ENCODE measurements at regions not wholly inside any gene's neighbourhood (a gene's known extent, or its start where the extent isn't known, plus 50 kb on each side); places are given as distances from the start of the nearest gene placed in this dataset.
"Not testable (repeated sequence)": the region's sequence is repeated elsewhere in the genome, so short reads cannot be mapped to it uniquely, and the experiment has no call there.

- Mint-ChIP-seq H3K4me1 (ENCODE audit: low read depth in 2 of 2) (no peaks in the 10 kb centered on the region), H3K9me3 (peaks cover 15% of the 10 kb centered on the region), H3K27ac (no peak overlapping the region), H3K27me3 (no peaks in the 10 kb centered on the region), H3K4me3 (no peak overlapping the region), H3K36me3 (peaks cover 5% of the 10 kb centered on the region)
- ATAC-seq = no peak
- DNase-seq (ENCODE audit: low spot score) = no peak
These were observed 130.3 kb upstream of the LRRTM4 start for GRCh38 chr2:77652499-77652898.

GRCh38 chr2:77664491-77664890 lies 142.3 kb upstream of the LRRTM4 start:
- Mint-ChIP-seq H3K27ac (no peak overlapping the region), H3K27me3 (no peaks in the 10 kb centered on the region), H3K4me1 (ENCODE audit: low read depth in 2 of 2) (no peaks in the 10 kb centered on the region), H3K9me3 (peaks cover 7% of the 10 kb centered on the region), H3K36me3 (no peaks in the 10 kb centered on the region), H3K4me3 (no peak overlapping the region)
- DNase-seq (ENCODE audit: low spot score) = no peak
- no peak for ATAC-seq

GRCh38 chr2:77666251-77666980 lies 144.2 kb upstream of the LRRTM4 start:
- no peaks in the 10 kb centered on the region for H3K27me3 Mint-ChIP-seq
- H3K4me1 Mint-ChIP-seq (ENCODE audit: low read depth in 2 of 2) = no peaks in the 10 kb centered on the region
- ATAC-seq (no peak), DNase-seq (ENCODE audit: low spot score) (no peak)
- H3K9me3 Mint-ChIP-seq = peaks cover 4% of the 10 kb centered on the region
- no peak overlapping the region for H3K4me3 Mint-ChIP-seq
- H3K36me3 Mint-ChIP-seq = no peaks in the 10 kb centered on the region
- H3K27ac Mint-ChIP-seq = no peak overlapping the region

GRCh38 chr2:77684543-77685319 lies 162.6 kb upstream of the LRRTM4 start:
- H3K4me3 Mint-ChIP-seq; H3K36me3 Mint-ChIP-seq; H3K9me3 Mint-ChIP-seq; DNase-seq (ENCODE audit: low spot score); H3K4me1 Mint-ChIP-seq (ENCODE audit: low read depth in 2 of 2); H3K27me3 Mint-ChIP-seq; ATAC-seq; H3K27ac Mint-ChIP-seq: not testable (repeated sequence)

- no peaks in the 10 kb centered on the region for H3K4me1 Mint-ChIP-seq (ENCODE audit: low read depth in 2 of 2)
- H3K4me3 Mint-ChIP-seq = no peak overlapping the region
- ATAC-seq (no peak), DNase-seq (ENCODE audit: low spot score) (no peak)
- no peaks in the 10 kb centered on the region for H3K27me3 Mint-ChIP-seq
- H3K36me3 Mint-ChIP-seq = no peaks in the 10 kb centered on the region
- no peak overlapping the region for H3K27ac Mint-ChIP-seq
- peaks cover 3% of the 10 kb centered on the region for H3K9me3 Mint-ChIP-seq
These were observed 190.4 kb upstream of the LRRTM4 start for GRCh38 chr2:77712601-77713000.

GRCh38 chr2:77713412-77713811 lies 191.2 kb upstream of the LRRTM4 start:
- Mint-ChIP-seq H3K4me1 (ENCODE audit: low read depth in 2 of 2) (no peaks in the 10 kb centered on the region), H3K4me3 (no peak overlapping the region), H3K27ac (no peak overlapping the region), H3K36me3 (no peaks in the 10 kb centered on the region), H3K27me3 (no peaks in the 10 kb centered on the region), H3K9me3 (peaks cover 3% of the 10 kb centered on the region)
- DNase-seq (ENCODE audit: low spot score) (no peak), ATAC-seq (no peak)

GRCh38 chr2:77720115-77720514 lies 197.9 kb upstream of the LRRTM4 start:
- H3K27me3 Mint-ChIP-seq = no peaks in the 10 kb centered on the region
- H3K27ac Mint-ChIP-seq = no peak overlapping the region

GRCh38 chr2:77721593-77721992 lies 199.4 kb upstream of the LRRTM4 start:
- no peak for DNase-seq (ENCODE audit: low spot score)
- Mint-ChIP-seq H3K4me1 (ENCODE audit: low read depth in 2 of 2) (no peaks in the 10 kb centered on the region), H3K4me3 (no peak overlapping the region), H3K36me3 (no peaks in the 10 kb centered on the region), H3K27me3 (no peaks in the 10 kb centered on the region), H3K9me3 (peaks cover 3% of the 10 kb centered on the region), H3K27ac (no peak overlapping the region)
- ATAC-seq = no peak

More at GRCh38 chr2:77720115-77720514, 197.9 kb upstream of the LRRTM4 start:
- no peak for DNase-seq (ENCODE audit: low spot score)
- Mint-ChIP-seq H3K9me3 (peaks cover 3% of the 10 kb centered on the region), H3K4me3 (no peak overlapping the region), H3K36me3 (no peaks in the 10 kb centered on the region), H3K4me1 (ENCODE audit: low read depth in 2 of 2) (no peaks in the 10 kb centered on the region)
- no peak for ATAC-seq

- H3K27ac Mint-ChIP-seq = no peak overlapping the region
- no peak overlapping the region for H3K4me3 Mint-ChIP-seq
- ATAC-seq (no peak), DNase-seq (ENCODE audit: low spot score) (no peak)
- no peaks in the 10 kb centered on the region for H3K27me3 Mint-ChIP-seq
- H3K4me1 Mint-ChIP-seq (ENCODE audit: low read depth in 2 of 2) = no peaks in the 10 kb centered on the region
- peaks cover 3% of the 10 kb centered on the region for H3K9me3 Mint-ChIP-seq
- H3K36me3 Mint-ChIP-seq = no peaks in the 10 kb centered on the region
These were observed 202.9 kb upstream of the LRRTM4 start for GRCh38 chr2:77725045-77725444.

- not testable (repeated sequence) for H3K4me3 Mint-ChIP-seq; H3K27ac Mint-ChIP-seq; DNase-seq (ENCODE audit: low spot score); H3K36me3 Mint-ChIP-seq; ATAC-seq; H3K27me3 Mint-ChIP-seq; H3K4me1 Mint-ChIP-seq (ENCODE audit: low read depth in 2 of 2)
- H3K9me3 Mint-ChIP-seq = peaks cover 12% of the 10 kb centered on the region
These were observed 212.6 kb upstream of the LRRTM4 start for GRCh38 chr2:77734662-77735340.

GRCh38 chr2:77737236-77737635 lies 215.1 kb upstream of the LRRTM4 start:
- Mint-ChIP-seq H3K9me3 (peaks cover 8% of the 10 kb centered on the region), H3K27me3 (no peaks in the 10 kb centered on the region), H3K27ac (no peak overlapping the region), H3K4me3 (no peak overlapping the region), H3K4me1 (ENCODE audit: low read depth in 2 of 2) (no peaks in the 10 kb centered on the region), H3K36me3 (peaks cover 5% of the 10 kb centered on the region)
- no peak for ATAC-seq
- no peak for DNase-seq (ENCODE audit: low spot score)

- no peaks in the 10 kb centered on the region for H3K4me1 Mint-ChIP-seq (ENCODE audit: low read depth in 2 of 2)
- ATAC-seq = no peak
- peaks cover 5% of the 10 kb centered on the region for H3K36me3 Mint-ChIP-seq
- peaks cover 19% of the 10 kb centered on the region for H3K9me3 Mint-ChIP-seq
- no peak overlapping the region for H3K4me3 Mint-ChIP-seq
- H3K27ac Mint-ChIP-seq = no peak overlapping the region
- no peak for DNase-seq (ENCODE audit: low spot score)
- no peaks in the 10 kb centered on the region for H3K27me3 Mint-ChIP-seq
These were observed 224.6 kb upstream of the LRRTM4 start for GRCh38 chr2:77746780-77747179.

GRCh38 chr2:77753710-77754345 lies 231.7 kb upstream of the LRRTM4 start:
- Mint-ChIP-seq H3K36me3 (peaks cover 11% of the 10 kb centered on the region), H3K9me3 (peaks cover 21% of the 10 kb centered on the region)
- not testable (repeated sequence) for DNase-seq (ENCODE audit: low spot score); ATAC-seq; H3K27ac Mint-ChIP-seq; H3K27me3 Mint-ChIP-seq; H3K4me3 Mint-ChIP-seq; H3K4me1 Mint-ChIP-seq (ENCODE audit: low read depth in 2 of 2)
